K562 (cell line): ENCODE measurements at regions not wholly inside any gene's neighbourhood (a gene's known extent, or its start where the extent isn't known, plus 50 kb on each side); places are given as distances from the start of the nearest gene placed in this dataset.

Experiments
- ATAC-seq: fragments of 200-7000 bp; cut with Tn5 transposase; 3 replicates; pipeline ENCODE4 v1.9.1; 2020; ENCODE audit warnings: moderate library complexity
- BruUV-seq: library from RNA; stranded (reverse); fragments of 400-500 nt; replicated peaks from 2 replicates; lab custom pipeline; 2021; lab: Mats Ljungman, UMichigan
- CTCF ChIA-PET: fragments of 300-600 bp; formaldehyde crosslinking; extraction: SDS; loops from one replicate; lab custom pipeline; 2021; ENCODE audit warnings: low intra/inter-chr PET ratio; lab: Yijun Ruan, JAX
- POLR2A ChIA-PET: fragments of 300-600, 350-650 bp; sonication (Branson Sonifier 250); formaldehyde crosslinking; extraction: SDS; loops from one replicate; lab custom pipeline; 2021; ENCODE audit warnings: antibody characterized with exemption, inconsistent platforms; lab: Yijun Ruan, JAX
- DNase-seq, 4 experiments: peaks; one replicate each; pipeline versions ENCODE4 v3.0.0 to v3.0.0-alpha.2; 2011 to 2018; ENCODE audit warnings: low spot score in 3 of 4, mixed read lengths in 3 of 4; ENCODE audit errors: extremely low read depth in 1 of 4
- FAIRE-seq: peaks from 2 replicates; lab custom pipeline; 2011; peaks lifted over from hg19 to GRCh38; lab: Jason Lieb, UNC
- H2AFZ ChIP-seq: 2 replicates; pipeline ENCODE4 v1.6.0; 2011; ENCODE audit warnings: low read depth, low read length, control low read depth, inconsistent platforms
- H3K27ac ChIP-seq: fragments of 200-600 bp; 3 replicates; pipeline ENCODE4 v1.8.0; 2011; ENCODE audit warnings: low read depth, mild to moderate bottlenecking, control low read depth, inconsistent platforms, low read length, moderate library complexity, mixed read lengths; ENCODE audit errors: extremely low read depth
- H3K27me3 ChIP-seq, 2 experiments: fragments of 300-600 bp in 1 of 2; 2 replicates in 1 of 2; 3 replicates in 1 of 2; pipeline versions ENCODE4 v1.6.0 to v1.8.0; 2011; ENCODE audit warnings: inconsistent platforms in 2 of 2, low read length in 2 of 2, mild to moderate bottlenecking in 1 of 2, mixed read lengths in 1 of 2, moderate library complexity in 1 of 2; ENCODE audit not compliant: control insufficient read depth in 2 of 2, insufficient read depth in 2 of 2
- H3K36me3 ChIP-seq: fragments of 300-600 bp; 3 replicates; pipeline ENCODE4 v1.8.0; 2011; ENCODE audit warnings: mild to moderate bottlenecking, low read length, inconsistent platforms; ENCODE audit not compliant: control insufficient read depth, insufficient read depth
- H3K4me1 ChIP-seq, 2 experiments: fragments of 200-600 bp in 1 of 2; replicated peaks in 1 of 2; 2 replicates in 1 of 2; 3 replicates in 1 of 2; pipeline versions ENCODE4 v1.5.1 to v1.8.0; 2011; ENCODE audit warnings: inconsistent platforms in 2 of 2, low read length in 2 of 2, mild to moderate bottlenecking in 1 of 2, mixed read lengths in 1 of 2, moderate library complexity in 1 of 2; ENCODE audit not compliant: control insufficient read depth in 2 of 2, insufficient read depth in 2 of 2
- H3K4me2 ChIP-seq: 2 replicates; pipeline ENCODE4 v1.6.1; 2011; ENCODE audit warnings: low read length, control low read depth, inconsistent platforms, mixed read lengths; ENCODE audit not compliant: insufficient read depth
- H3K4me3 ChIP-seq: fragments of 200-600 bp; sonication (generic), shearing (Covaris generic); 2 replicates; pipeline ENCODE4 v1.5.1; 2016; ENCODE audit warnings: control low read depth, inconsistent platforms
- H3K79me2 ChIP-seq: fragments of 200-600 bp; 3 replicates; pipeline ENCODE4 v1.8.0; 2011; ENCODE audit warnings: low read length, inconsistent platforms; ENCODE audit not compliant: control insufficient read depth, insufficient read depth
- H3K9ac ChIP-seq, 2 experiments: 2 replicates each; pipeline versions ENCODE4 v1.6.0 to v1.6.1; 2011; ENCODE audit warnings: low read depth in 2 of 2, low read length in 2 of 2, control low read depth in 1 of 2, inconsistent platforms in 1 of 2, mild to moderate bottlenecking in 1 of 2, mixed read lengths in 1 of 2; ENCODE audit not compliant: insufficient read depth in 1 of 2
- H3K9me1 ChIP-seq: one replicate; pipeline ENCODE4 v1.6.0; 2011; ENCODE audit warnings: inconsistent platforms, mild to moderate bottlenecking, low read length, moderate library complexity; ENCODE audit not compliant: control insufficient read depth, insufficient read depth
- H3K9me3 ChIP-seq: replicated peaks from 2 replicates; pipeline ENCODE4 v1.5.1; 2011; ENCODE audit warnings: low read depth, low read length, inconsistent platforms; ENCODE audit not compliant: control insufficient read depth, insufficient read depth
- H4K20me1 ChIP-seq: replicated peaks from 2 replicates; pipeline ENCODE4 v1.6.1; 2011; ENCODE audit warnings: low read length, inconsistent platforms, mixed read lengths; ENCODE audit not compliant: control insufficient read depth, insufficient read depth
- BRCA1 ChIP-seq, 2 experiments: fragments of 450-650 bp in 1 of 2; sonication (generic) in 1 of 2; formaldehyde crosslinking in 1 of 2; IDR thresholded peaks; 2 replicates each; pipeline versions ENCODE4 v1.5.0 to v1.6.1; 2017 to 2020; ENCODE audit warnings: mild to moderate bottlenecking in 1 of 2, missing genetic modification reagents in 1 of 2
- COPS2 ChIP-seq: fragments of 450-650 bp; conservative IDR thresholded peaks from 2 replicates; pipeline ENCODE4 v1.6.1; 2016; ENCODE audit warnings: mild to moderate bottlenecking, moderate library complexity
- LARP7 ChIP-seq: fragments of 450-650 bp; IDR thresholded peaks from 2 replicates; pipeline ENCODE4 v1.6.1; 2016
- NCOA1 ChIP-seq: fragments of 450-650 bp; IDR thresholded peaks from 2 replicates; pipeline ENCODE4 v1.6.1; 2016; ENCODE audit warnings: low read depth
- NCOA2 ChIP-seq, 2 experiments: fragments of 450-650 bp; IDR thresholded peaks; 2 replicates each; pipeline ENCODE4 v1.6.1; 2018; ENCODE audit warnings: mild to moderate bottlenecking in 2 of 2, moderate library complexity in 1 of 2; ENCODE audit not compliant: partially characterized antibody in 2 of 2
- POLR3G ChIP-seq: IDR thresholded peaks from 2 replicates; pipeline ENCODE4 v1.6.1; 2011; ENCODE audit not compliant: insufficient read length, insufficient replicate concordance; ENCODE audit errors: extremely low read depth
- RBFOX2 ChIP-seq: fragments of 200-400 bp; formaldehyde crosslinking; IDR thresholded peaks from 2 replicates; pipeline ENCODE4 v1.6.1; 2017; ENCODE audit warnings: low read depth, mild to moderate bottlenecking, low read length, moderate library complexity
- SMAD2 ChIP-seq: fragments of 150-350 bp; IDR thresholded peaks from 2 replicates; pipeline ENCODE4 v1.6.1; 2014; ENCODE audit warnings: low read depth, mild to moderate bottlenecking, low read length
- ZNF165 ChIP-seq: fragments of 250-450 bp; sonication (Bioruptor Pico); IDR thresholded peaks from 2 replicates; pipeline ENCODE4 v1.4.0; 2020; ENCODE audit warnings: borderline replicate concordance
- ZNF263 ChIP-seq: sonication (generic); formaldehyde crosslinking; IDR thresholded peaks from 2 replicates; pipeline ENCODE4 v1.8.0; 2022; ENCODE audit warnings: mild to moderate bottlenecking, missing genetic modification reagents, borderline replicate concordance
- ZNF778 ChIP-seq: fragments of 450-650 bp; formaldehyde crosslinking; IDR thresholded peaks from 2 replicates; pipeline ENCODE4 v1.4.0; 2020; ENCODE audit warnings: mild to moderate bottlenecking, moderate library complexity
- WGBS: fragments of 100-300 bp; shearing (Covaris generic); methylation state at CpG from one replicate; pipeline ENCODE4 v1.1.6; 2016; ENCODE audit warnings: low coverage, mixed read lengths; ENCODE audit not compliant: insufficient coverage; ENCODE audit errors: missing lambda C conversion rate; 5-methylcytosine and 5-hydroxymethylcytosine counted together
- in situ Hi-C: fragments of 300-500 bp; cut with MboI; formaldehyde crosslinking; loops from 4 replicates; pipeline ENCODE4 v1.15.0; 2018; ENCODE audit warnings: inconsistent platforms, mixed read lengths
- intact Hi-C: fragments of 100-400 bp; cut with micrococcal nuclease; formaldehyde crosslinking; loops from 2 replicates; pipeline ENCODE4 v1.14.2; 2022
- TF ChIP-seq, protein P1 (sequence below), 2 experiments: IDR thresholded peaks; 2 replicates each; pipeline ENCODE4 v1.6.1; 2011; ENCODE audit warnings: borderline replicate concordance in 1 of 2, control low read depth in 1 of 2, low read depth in 1 of 2, low read length in 1 of 2, mild to moderate bottlenecking in 1 of 2, mixed read lengths in 1 of 2, moderate library complexity in 1 of 2; ENCODE audit not compliant: insufficient read depth in 1 of 2, insufficient read length in 1 of 2, poor library complexity in 1 of 2, severe bottlenecking in 1 of 2; ENCODE audit errors: extremely low read depth in 1 of 2
- TF ChIP-seq, protein P2 (sequence below): IDR thresholded peaks from 2 replicates; pipeline ENCODE4 v1.6.1; 2012; ENCODE audit warnings: low read depth, low read length, improper control_type of control experiment, borderline replicate concordance
- TF ChIP-seq, protein P3 (sequence below): sonication (generic); formaldehyde crosslinking; IDR thresholded peaks from 2 replicates; pipeline ENCODE4 v1.8.0; 2022; ENCODE audit warnings: missing genetic modification reagents, mild to moderate bottlenecking, moderate library complexity, borderline replicate concordance
- TF ChIP-seq, protein P4 (sequence below): fragments of 200-800 bp; sonication (Bioruptor generic); IDR thresholded peaks from 2 replicates; pipeline ENCODE4 v1.6.1; 2017; ENCODE audit warnings: missing genetic modification characterization, missing compliant biosample characterization

GRCh38 chr18:78754311-78755043 is 225.1 kb upstream of the SALL3 start:
- H3K36me3 ChIP-seq = no peaks in the 10 kb centered on the region
- intact Hi-C loops = no loop called here
- no peak overlapping the region for H2AFZ ChIP-seq
- no peaks in the 10 kb centered on the region for H3K4me1 ChIP-seq
- in situ Hi-C loops = no loop called here
- DNase-seq = no peak
- no peaks in the 10 kb centered on the region; a peak in 1 of 5 replicates for H3K27me3 ChIP-seq
- no peak overlapping the region for H3K4me3 ChIP-seq
- no peak overlapping the region for H3K4me2 ChIP-seq
- WGBS = 6% methylated on average over 13 of the region's 23 CpGs
- FAIRE-seq = no peak
- no peak overlapping the region for H3K27ac ChIP-seq
- CTCF ChIA-PET = no interaction called here
- H3K9ac ChIP-seq = no peak overlapping the region
- BruUV-seq = no TSS peak
- no peak for ATAC-seq
- H4K20me1 ChIP-seq = no peaks in the 10 kb centered on the region
- H3K9me3 ChIP-seq = no peaks in the 10 kb centered on the region
- H3K9me1 ChIP-seq = no peaks in the 10 kb centered on the region
- POLR2A ChIA-PET = no interaction called here
- no peaks in the 10 kb centered on the region for H3K79me2 ChIP-seq
- TF ChIP-seq BRCA1 (IDR thresholded peaks at IDR 0.05) (no peak), BRCA1 (CRISPR knock-in tag; IDR thresholded peaks at IDR 0.05) (no peak), ZNF263 (CRISPR knock-in tag) (no peak), RBFOX2 (no peak), NCOA2 (IDR thresholded peaks at IDR 0.05; ENCODE audit: partially characterized antibody in 2 of 2) (no peak), ZNF778 (CRISPR knock-in tag) (no peak), NCOA1 (no peak), SMAD2 (no peak), ZNF165 (CRISPR knock-in tag) (no peak), POLR3G (no peak), LARP7 (no peak), COPS2 (no peak)
- TF ChIP-seq, protein P1, sequence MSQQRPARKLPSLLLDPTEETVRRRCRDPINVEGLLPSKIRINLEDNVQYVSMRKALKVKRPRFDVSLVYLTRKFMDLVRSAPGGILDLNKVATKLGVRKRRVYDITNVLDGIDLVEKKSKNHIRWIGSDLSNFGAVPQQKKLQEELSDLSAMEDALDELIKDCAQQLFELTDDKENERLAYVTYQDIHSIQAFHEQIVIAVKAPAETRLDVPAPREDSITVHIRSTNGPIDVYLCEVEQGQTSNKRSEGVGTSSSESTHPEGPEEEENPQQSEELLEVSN (IDR thresholded peaks at IDR 0.05; ENCODE audit: borderline replicate concordance in 1 of 2, extremely low read depth in 1 of 2, insufficient read depth in 1 of 2, insufficient read length in 1 of 2, low read depth in 1 of 2, low read length in 1 of 2, poor library complexity in 1 of 2, severe bottlenecking in 1 of 2) = no peak
- TF ChIP-seq, protein P2, sequence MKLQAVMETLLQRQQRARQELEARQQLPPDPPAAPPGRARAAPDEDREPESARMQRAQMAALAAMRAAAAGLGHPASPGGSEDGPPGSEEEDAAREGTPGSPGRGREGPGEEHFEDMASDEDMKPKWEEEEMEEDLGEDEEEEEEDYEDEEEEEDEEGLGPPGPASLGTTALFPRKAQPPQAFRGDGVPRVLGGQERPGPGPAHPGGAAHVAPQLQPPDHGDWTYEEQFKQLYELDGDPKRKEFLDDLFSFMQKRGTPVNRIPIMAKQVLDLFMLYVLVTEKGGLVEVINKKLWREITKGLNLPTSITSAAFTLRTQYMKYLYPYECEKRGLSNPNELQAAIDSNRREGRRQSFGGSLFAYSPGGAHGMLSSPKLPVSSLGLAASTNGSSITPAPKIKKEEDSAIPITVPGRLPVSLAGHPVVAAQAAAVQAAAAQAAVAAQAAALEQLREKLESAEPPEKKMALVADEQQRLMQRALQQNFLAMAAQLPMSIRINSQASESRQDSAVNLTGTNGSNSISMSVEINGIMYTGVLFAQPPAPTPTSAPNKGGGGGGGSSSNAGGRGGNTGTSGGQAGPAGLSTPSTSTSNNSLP = no peak
- TF ChIP-seq, protein P3, sequence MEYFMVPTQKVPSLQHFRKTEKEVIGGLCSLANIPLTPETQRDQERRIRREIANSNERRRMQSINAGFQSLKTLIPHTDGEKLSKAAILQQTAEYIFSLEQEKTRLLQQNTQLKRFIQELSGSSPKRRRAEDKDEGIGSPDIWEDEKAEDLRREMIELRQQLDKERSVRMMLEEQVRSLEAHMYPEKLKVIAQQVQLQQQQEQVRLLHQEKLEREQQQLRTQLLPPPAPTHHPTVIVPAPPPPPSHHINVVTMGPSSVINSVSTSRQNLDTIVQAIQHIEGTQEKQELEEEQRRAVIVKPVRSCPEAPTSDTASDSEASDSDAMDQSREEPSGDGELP (CRISPR knock-in tag) = no peak
- TF ChIP-seq, protein P4, sequence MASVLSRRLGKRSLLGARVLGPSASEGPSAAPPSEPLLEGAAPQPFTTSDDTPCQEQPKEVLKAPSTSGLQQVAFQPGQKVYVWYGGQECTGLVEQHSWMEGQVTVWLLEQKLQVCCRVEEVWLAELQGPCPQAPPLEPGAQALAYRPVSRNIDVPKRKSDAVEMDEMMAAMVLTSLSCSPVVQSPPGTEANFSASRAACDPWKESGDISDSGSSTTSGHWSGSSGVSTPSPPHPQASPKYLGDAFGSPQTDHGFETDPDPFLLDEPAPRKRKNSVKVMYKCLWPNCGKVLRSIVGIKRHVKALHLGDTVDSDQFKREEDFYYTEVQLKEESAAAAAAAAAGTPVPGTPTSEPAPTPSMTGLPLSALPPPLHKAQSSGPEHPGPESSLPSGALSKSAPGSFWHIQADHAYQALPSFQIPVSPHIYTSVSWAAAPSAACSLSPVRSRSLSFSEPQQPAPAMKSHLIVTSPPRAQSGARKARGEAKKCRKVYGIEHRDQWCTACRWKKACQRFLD (CRISPR knock-in tag) = no peak
